ENCODE measurements at regions not wholly inside any gene's neighbourhood (a gene's known extent, or its start where the extent isn't known, plus 50 kb on each side); places are given as distances from the start of the nearest gene placed in this dataset.
"Not testable (repeated sequence)": the region's sequence is repeated elsewhere in the genome, so short reads cannot be mapped to it uniquely, and the experiment has no call there.

GRCh38 chr5:39779831-39780230, 355.1 kb upstream of the DAB2 start:
- no peak for DNase-seq

DNA sequence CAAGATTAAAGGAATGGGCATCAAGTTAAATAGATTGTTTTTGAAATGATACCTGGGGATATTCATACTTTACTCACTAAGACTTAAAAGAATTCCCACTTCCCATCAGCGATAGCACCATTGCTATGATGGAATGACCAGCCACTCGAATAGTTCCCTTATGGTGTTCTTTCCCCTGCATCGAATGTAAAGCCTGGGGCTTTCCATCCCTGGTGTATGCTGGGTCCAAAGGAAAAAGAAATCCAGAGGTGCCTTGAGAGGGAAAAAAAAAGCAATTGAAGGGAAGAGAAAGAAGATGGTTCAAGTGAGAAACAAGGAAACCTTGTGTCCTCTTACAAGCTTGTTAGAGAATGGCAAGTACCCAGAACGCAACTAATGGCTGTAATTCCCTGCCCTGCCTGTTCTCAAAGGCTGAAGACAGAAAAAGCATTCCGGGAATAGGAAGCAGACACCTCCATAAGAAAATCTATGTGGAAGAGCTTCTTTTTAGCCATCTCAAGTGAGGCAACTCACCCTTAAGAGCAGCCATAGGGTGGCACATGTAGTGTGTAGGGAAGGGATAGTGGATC, 351.1 kb upstream of the DAB2 start:
- no peak for DNase-seq

DNA sequence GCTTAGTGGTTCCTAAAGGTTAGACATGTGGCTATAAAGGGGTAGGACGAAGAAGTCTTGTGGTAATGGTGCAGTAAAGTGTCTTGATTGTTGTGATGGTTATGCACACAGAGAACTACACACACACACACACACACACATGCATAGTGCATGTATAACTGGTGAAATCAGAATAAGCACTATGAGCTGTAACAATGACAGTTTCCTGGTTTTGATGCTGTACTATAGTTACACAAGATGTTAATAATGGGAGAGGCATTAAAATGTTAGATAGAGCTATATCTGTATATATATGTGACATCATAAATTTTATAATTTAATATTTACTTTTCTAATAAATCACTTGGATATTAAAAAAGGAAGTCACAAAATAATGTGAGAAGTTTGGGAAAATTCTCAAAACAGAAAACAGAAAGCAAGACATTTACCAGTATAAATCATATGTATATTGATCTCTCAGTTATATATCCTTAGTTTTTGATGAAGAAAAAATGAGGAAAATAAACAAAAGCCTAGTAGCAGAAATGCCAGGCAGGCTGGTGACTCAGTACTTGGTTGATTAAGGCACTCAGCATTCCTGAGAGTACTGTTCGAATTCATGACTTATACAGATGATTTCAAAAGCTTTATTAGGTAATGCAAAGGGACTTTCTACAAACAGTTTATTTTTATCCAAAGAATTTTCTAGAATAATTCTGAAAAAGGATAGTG, 350.5 kb upstream of the DAB2 start:
- no peak for DNase-seq

DNA sequence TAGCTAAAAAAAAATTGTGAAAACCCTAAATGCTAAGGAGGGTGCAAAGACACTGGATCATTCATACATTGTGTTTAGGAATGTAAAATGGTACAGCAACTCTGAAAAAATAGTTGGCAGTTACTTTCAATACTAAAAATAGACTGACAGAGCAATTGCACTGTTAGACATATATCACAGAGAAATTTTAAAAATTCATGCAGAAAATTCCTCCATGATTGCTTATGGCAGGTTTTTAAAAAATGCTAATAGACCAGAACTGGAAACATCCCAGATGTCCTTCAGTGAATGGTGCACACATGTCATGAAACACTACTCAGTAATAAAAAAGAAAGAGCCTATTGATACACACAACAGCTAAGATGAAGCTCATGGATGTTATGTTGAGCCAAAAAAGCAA, 349.8 kb upstream of the DAB2 start:
- DNase-seq: no peak

GRCh38 chr5:39772307-39772706, 347.5 kb upstream of the DAB2 start:
- no peak for DNase-seq

- DNase-seq: no peak
Observed at GRCh38 chr5:39767916-39768315, 343.1 kb upstream of the DAB2 start.

GRCh38 chr5:39765366-39765765, 340.6 kb upstream of the DAB2 start:
- DNase-seq: no peak

- DNase-seq: no peak
Observed at GRCh38 chr5:39762761-39763160, 338.0 kb upstream of the DAB2 start.

- no peak for DNase-seq
Observed at GRCh38 chr5:39761199-39761950, 336.6 kb upstream of the DAB2 start.

- no peak for DNase-seq
Observed at GRCh38 chr5:39760385-39761198, 335.8 kb upstream of the DAB2 start.

DNA sequence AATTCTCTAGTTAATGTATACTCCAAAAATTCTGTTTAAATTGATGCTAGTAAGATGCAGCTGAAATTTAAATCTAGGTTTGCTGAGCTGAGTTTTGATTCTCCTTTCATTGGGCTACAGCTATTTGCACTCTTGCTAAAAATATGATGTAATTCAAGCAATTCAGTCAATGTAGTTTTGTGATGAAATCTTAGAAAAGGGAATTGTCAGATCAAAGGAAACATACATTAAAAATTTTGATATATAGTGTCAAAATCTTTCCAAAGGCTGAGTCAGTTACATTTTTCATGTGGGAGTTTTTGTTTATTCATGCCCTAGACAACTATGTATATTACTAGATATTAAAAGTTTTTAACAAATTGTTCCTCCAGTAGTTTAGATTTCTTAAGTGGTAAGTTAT, 334.9 kb upstream of the DAB2 start:
- DNase-seq: no peak

- DNase-seq: no peak
Observed at GRCh38 chr5:39758426-39758825, 333.6 kb upstream of the DAB2 start.

- no peak for DNase-seq
Observed at GRCh38 chr5:39757131-39757530, 332.4 kb upstream of the DAB2 start.

DNA sequence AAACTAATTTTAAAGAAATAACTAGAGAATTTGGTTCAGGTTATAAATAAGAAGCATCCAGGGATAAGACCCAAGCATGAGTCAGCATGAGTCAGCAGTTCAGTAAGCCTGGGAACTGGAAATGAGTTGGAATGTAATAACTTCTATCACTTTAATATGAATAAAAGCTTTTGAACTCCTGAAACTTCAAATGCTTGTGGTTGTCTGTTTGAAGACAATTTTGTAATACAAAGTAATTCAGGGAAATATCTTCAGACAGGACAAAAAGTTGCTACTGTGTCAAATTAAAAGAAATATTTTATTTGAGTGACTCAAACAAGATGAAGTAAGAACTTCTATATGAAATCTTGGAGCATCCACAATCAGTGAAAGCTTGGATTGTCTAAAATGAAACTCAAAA, 331.2 kb upstream of the DAB2 start:
- no peak for DNase-seq

- DNase-seq: no peak
Observed at GRCh38 chr5:39755452-39755851, 330.7 kb upstream of the DAB2 start.

DNA sequence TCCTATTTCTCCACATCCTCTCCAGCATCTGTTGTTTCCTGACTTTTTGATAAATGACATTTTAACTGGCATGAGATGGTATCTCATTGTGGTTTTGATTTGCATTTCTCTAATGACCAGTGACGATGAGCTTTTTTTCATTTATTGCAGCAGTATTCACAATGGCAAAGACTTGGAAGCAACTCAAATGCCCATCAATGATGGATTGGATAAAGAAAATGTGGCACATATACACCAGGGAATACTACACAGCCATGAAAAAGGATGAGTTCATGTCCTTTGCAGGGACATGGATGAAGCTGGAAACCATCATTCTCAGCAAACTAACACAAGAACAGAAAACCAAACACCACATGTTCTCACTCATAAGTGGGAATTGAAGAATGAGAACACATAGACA, 329.0 kb upstream of the DAB2 start:
- not testable (repeated sequence) for DNase-seq

DNA sequence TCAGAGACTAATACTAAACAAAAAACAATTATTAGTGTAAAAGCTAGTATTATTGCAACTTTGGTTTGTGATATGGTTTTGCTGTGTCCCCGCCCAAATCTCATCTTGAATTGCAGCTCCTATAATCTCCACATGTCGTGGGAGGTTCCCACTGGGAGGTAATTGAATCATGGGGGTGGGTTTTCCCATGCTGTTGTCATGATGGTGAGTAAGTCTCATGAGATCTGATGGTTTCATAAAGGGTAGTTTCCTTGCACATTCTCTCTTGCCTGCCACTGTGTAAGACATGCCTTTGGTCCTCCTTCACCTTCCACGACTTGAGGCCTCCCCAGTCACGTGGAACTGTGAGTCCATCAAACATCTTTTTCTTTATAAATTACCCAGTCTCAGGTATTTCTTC, 325.9 kb upstream of the DAB2 start:
- DNase-seq: no peak

DNA sequence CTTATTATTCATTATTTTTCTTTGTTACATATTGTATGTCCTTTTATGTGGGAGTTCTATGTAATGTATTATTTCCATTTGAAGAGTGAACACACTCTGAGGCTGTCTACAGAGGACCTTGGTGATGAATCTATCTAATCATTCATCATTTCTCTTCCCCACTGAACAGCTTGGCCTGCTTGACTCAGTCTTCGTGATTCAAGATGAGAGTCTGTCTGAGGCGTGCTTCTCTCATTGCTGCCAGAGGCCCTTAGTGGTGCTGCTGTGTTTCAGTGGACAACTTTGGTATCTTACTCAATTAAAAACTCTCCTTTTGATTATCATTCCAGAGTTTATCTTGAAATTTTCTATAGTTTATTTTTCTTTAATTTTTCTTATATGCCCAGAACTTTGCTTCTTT, 318.1 kb upstream of the DAB2 start:
- no peak for DNase-seq

DNA sequence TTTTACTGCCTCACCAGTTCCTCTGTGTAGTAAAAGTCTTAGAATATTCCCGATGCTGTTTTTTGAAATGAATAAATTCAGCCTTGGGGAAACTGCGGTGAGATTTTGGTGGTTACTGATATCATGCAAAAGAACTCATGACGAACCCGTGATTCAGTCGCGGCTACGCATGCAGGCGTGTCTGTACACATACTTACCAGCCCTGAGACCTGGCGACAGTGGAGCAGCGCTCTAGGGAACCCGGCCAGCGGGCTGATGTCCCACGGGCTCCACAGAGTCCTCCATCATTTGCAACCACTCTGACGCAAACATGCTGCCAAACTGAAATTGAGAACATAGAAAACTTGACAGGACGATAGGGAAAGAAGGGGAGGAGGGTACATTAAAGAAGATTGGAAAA, 315.6 kb upstream of the DAB2 start:
- DNase-seq: no peak

- no peak for DNase-seq
Observed at GRCh38 chr5:39732166-39732565, 307.4 kb upstream of the DAB2 start.

- no peak for DNase-seq
Observed at GRCh38 chr5:39730699-39731098, 305.9 kb upstream of the DAB2 start.

DNA sequence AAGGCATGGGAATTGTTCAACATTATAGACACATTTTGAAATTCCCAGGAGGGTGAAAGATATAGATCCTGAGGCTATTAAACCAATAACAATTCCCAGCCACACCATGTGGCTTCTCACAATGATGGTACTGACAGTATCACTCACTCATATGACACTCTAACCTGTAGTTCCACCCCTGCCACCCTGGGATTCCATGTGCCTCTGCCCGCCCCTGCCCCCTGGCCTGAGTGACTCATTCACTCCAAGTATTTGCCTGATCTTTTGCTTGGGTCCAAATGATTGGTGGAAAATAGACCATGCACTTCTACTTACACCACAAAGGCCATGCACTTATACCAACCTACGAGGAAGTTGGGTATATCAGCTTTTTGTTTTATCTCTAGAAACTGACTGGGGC, 305.2 kb upstream of the DAB2 start:
- DNase-seq: no peak

DNA sequence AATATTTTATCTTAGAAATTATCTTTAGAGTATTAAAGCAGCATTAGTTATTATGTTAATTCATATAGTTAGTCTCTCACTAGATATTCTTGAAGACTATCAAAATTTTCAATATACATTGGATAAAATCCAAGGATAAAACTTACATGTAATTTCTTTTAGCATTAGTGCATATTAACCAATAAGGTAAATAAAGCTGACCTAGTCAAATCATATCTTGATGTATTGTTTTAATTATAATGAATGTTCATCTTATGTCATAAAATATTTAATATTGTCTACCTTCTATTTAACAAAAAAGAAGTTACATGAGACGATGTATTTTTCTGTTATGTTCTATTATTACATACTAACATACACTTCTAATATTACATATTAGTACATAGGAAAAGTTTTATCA, 301.7 kb upstream of the DAB2 start:
- DNase-seq: no peak

DNA sequence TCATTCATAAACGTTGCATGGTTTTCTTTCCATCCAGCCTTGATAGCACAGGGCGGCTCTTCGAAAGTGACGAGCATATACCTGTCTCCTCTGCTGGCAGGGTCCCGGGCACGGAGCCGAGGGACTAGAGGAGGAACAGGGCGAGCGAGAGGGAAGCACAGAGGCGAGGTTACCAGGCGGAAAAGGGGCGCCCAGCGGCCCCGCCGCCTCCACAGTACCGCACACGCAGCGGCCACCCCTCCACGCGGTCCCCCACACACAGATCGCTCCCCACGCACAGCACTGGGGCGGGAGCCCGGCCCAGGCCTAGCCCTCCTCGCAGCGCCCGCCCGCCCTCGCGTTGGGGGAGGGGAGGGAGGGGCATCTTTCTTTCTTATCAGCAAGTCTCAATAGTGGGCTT, 296.6 kb upstream of the DAB2 start:
- DNase-seq: no peak

Data from NCI-H446 (cell line).